HG03439 (cell line): ENCODE measurements at regions not wholly inside any gene's neighbourhood (a gene's known extent, or its start where the extent isn't known, plus 50 kb on each side); places are given as distances from the start of the nearest gene placed in this dataset.
"Not testable (repeated sequence)": the region's sequence is repeated elsewhere in the genome, so short reads cannot be mapped to it uniquely, and the experiment has no call there.

Experiments
- ATAC-seq: cut with Tn5 transposase; IDR thresholded peaks from one replicate; pipeline ENCODE4 v1.9.1; 2021; ENCODE audit warnings: mild to moderate bottlenecking, moderate library complexity; ENCODE audit not compliant: unreplicated experiment

DNA sequence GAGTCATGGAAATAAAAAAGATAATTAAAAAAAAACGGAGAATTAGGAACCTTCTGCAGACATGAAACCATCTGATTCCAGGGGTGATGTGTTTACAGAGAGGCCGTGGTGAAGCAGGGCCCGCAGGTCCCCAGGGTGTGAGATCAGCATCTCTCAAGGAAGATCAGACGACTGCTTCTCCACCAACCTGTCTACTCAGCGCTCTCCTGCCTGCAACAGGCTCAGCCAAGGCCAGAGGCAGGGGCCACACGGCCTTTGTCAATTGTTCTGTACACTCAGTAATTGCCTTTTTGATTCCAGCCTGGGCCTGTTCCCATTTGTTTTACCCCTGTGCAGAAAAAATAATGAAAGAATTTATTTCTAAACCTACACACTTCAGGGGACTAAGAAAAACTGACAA lies 124.6 kb downstream of the NXPE2 start:
- ATAC-seq: no peak

DNA sequence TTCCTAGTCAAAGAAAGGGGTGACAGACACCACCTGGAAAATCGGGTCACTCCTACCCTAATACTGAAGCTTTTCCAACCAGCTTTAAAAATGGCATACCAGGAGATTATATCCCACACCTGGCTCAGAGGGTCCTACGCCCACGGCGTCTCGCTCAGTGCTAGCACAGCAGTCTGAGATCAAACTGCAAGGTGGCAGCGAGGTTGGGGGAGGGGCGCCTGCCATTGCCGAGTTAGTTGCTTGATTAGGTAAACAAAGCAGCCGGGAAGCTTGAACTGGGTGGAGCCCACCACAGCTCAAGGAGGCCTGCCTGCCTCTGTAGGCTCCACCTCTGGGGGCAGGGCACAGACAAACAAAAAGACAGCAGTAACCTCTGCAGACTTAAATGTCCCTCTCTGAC lies 127.1 kb downstream of the NXPE2 start:
- not testable (repeated sequence) for ATAC-seq

GRCh38 chr11:114811971-114812370 lies 133.6 kb downstream of the NXPE2 start:
- ATAC-seq: no peak

GRCh38 chr11:114812733-114813132 lies 134.4 kb downstream of the NXPE2 start:
- ATAC-seq: no peak

- ATAC-seq: no peak
Measured at GRCh38 chr11:114813189-114813718, 134.9 kb downstream of the NXPE2 start.

DNA sequence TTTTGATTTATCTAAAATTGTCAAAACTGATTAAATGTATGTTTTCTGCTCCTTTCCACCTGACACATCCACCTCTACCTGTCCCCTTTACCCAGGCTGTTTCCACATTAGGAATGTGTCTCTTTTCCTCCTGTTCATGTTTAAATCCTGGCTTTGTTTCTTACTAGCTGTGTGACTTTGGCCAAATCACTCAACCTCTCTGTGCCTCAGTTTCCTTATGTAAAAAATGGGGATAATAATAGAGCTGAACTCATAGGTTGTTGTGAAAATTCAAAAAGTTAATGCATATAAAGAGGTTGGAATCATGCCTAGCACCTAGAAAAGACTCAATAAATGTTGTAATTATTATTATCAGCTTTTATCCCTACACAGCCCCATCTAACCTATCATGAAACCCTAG lies 136.8 kb downstream of the NXPE2 start:
- ATAC-seq: no peak

DNA sequence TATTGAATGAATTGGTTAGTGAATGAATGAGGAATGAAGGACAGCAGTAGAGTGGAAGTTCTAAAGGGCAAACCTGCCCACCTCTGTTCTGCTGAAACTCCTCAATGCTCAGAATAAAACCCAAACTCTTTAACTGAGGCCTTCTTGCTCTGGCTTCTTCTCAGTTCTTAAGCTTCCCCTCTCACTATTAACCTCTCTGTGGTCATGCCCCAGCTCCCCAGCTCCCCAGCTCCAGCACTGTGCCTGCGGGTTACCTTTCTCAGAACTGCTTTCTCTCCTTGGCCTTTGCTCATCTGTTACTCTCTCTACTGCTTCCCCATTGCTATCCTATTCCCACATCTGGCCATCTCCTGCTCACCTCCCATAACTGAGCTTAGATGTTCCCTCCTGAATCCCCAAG lies 137.4 kb downstream of the NXPE2 start:
- ATAC-seq: no peak

- ATAC-seq: no peak
Measured at GRCh38 chr11:114816791-114817190, 138.5 kb downstream of the NXPE2 start.

DNA sequence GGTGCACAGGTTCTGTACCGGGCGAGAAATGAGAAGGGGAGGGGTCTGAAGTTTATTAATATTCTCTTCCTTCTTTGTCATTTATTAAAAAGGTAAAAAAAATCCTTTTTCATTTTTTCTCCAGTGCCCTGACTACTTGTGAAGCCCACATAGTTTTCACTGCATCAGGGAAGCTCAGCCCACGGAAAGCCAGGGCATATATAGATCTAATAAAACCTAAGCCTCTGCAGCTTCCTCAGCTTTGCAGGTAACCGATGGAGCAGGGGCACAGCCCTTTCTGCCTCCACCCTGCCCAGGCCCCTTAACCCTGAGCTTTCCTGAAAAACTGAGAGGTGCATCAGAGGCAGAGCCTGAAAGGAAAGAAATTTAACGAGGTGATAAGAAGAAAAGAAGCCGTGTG lies 140.1 kb downstream of the NXPE2 start:
- ATAC-seq: no peak

- no peak for ATAC-seq
Measured at GRCh38 chr11:114819028-114819427, 140.7 kb downstream of the NXPE2 start.

DNA sequence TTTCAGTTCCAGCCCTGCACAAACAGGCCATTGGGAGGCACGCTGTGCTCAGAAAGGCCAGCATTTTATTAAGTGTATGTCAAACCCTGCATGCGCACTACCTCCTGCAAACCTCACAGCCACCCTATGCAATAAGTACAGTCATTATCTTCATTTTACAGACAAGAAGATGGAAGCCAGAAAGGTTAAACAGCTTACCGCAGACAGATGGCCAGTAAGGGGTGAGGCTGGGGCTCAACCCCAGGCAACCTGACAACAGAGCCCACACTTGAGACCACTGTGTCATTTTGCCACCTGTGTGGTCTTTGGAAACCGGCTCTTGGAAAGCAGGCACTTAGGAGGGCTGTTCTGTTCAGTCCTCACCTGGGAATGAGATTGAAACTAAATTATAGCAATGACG lies 142.3 kb downstream of the NXPE2 start:
- ATAC-seq: no peak

DNA sequence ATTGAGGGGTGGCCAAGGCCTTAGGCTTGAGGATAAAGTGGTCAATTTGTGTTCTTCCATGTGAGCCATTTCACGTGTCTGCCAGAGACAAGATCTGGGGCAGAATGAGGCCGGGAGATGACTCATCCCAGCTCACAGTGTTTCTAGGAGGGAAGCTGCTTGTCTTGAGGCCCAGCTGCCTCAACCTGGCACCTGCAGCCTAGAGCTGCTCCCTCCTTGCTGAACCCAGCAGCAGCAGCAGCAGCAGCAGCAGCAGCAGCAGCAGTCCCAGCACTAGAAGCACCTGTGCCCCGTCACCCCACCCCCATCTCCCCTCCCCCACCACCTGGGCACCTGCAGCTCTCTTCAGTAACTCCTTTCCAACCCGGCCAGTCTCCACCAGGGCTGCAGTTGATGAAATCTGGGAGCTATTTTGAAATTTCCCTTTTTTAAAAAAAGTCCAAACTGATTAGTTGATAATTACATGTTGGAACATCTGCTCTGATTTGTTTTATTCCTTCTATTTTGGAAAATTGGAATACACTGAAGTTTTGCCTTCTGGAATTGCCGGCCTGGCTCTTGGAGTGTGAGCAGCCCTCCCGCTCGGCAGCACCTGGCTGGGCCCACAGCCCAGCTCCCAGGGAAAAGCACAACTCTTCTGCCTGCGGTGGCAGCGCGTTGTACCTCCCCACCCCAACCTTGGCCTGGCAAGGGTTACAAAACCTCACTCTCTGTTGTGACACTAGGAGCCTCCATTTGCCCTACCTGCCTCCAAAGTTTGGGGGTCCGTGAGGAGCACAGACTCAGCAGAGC lies 143.5 kb downstream of the NXPE2 start:
- no peak for ATAC-seq

GRCh38 chr11:114826910-114827442 lies 148.6 kb downstream of the NXPE2 start:
- ATAC-seq: no peak

DNA sequence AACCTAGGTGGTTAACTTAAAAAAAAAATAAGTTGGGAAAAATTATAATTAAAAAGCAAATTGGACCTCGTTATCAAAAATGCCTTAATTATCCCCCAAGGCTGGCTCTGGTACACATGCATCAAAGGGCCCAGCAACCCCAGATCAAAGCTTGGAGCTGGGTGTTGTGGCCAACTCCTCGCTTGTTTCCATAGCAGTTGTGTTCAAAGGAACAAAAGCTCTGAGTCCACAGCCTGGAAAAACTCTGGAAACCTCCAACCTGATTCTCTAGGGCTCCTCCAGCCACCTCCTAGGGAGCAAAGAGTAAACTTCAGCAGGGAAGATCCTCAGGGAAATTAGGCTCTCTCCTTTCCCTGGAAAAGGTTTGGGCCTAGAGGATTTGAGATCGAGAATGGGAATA lies 149.4 kb downstream of the NXPE2 start:
- no peak for ATAC-seq

- no peak for ATAC-seq
Measured at GRCh38 chr11:114832532-114833125, 154.3 kb downstream of the NXPE2 start.

DNA sequence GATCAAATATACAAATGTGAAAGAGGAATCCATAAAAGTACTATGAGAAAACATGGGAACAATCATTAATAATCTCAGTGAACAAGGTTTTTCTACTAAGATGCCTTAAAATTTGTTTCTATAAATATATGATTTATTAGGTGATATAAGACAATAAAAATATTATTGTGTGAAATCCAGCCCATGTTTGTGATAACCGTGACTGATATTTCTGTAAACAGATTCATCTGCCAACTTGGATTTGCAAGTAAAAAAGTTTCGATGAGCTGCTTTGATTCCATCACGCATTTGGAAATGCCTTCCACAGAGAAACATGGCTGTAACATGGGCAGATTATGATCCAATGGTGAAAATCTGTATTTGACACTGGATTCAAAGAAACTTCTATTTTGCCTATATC lies 157.8 kb downstream of the NXPE2 start:
- ATAC-seq: no peak

DNA sequence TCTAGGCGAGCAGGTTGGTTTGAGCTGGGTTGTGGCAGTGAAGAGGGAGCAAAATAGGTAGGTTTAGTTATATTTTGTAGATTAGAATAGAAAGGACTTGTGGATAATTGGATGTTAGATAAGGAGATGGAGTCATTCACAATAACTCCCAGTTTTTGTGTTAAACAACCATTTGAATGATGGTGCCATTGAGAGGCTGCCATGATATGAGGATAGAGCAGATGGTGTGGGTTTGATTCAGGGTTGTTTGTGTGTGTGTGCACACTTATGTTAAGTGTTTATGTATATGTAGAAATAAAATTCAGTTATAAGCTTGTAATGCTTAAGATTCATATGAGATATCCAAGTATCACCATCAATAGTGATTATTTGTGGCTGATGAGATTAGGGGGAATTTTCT lies 166.6 kb downstream of the NXPE2 start:
- ATAC-seq: no peak

GRCh38 chr11:114845766-114846415 lies 167.6 kb downstream of the NXPE2 start:
- ATAC-seq: no peak

DNA sequence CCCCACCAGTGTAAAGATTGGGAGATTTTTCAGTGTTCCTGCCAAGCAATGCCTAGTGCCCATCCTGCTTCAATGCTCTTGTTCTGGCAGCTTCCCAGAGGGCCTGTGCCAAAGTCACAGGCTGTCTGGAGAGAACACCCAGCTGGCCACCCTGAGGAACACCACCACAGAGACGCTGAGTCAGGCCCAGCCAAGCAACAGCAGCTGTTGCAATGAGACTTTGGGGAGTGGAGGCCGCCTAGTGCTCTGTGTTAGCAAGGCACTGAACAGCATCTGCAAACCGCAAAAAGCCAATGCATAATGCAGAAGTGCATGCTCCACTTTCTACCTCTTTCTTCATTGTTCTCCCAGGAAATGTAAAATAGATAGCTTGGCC lies 168.1 kb downstream of the NXPE2 start:
- ATAC-seq: no peak

DNA sequence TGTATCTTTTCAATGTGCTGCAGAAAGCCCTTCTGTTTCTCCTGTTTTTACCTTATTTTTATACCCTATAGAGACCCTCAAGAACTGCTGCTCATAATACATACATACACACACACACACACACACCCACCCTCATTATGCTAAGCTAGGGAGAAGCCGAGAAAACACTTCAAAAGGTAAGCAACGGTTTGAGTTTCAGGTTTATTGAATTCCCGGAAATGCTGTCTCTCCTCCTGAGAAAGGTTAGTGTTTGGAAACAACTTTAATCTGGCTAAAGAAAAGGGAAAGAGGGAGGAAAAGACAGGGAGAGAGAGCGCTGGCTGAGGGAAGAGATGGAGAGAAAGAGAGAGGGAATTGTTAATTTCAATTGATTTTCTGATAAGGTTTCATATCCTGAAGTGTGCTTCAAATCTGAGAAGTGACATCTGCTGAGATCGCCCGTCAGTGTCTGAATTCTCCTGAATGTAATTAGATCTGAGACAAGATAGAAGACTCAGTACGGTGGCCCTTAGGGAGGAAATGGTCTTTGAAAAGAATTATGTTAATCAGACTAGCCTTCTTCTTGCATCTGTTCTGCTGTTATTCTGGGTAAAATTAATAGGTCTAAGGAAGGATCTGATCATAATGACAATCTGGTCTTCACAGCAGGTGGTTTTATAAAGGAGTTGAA lies 169.1 kb downstream of the NXPE2 start:
- no peak for ATAC-seq

- ATAC-seq: no peak
Measured at GRCh38 chr11:114848027-114848426, 169.7 kb downstream of the NXPE2 start.
